ENCODE measurements at regions not wholly inside any gene's neighbourhood (a gene's known extent, or its start where the extent isn't known, plus 50 kb on each side); places are given as distances from the start of the nearest gene placed in this dataset.
"Not testable (repeated sequence)": the region's sequence is repeated elsewhere in the genome, so short reads cannot be mapped to it uniquely, and the experiment has no call there.

DNA sequence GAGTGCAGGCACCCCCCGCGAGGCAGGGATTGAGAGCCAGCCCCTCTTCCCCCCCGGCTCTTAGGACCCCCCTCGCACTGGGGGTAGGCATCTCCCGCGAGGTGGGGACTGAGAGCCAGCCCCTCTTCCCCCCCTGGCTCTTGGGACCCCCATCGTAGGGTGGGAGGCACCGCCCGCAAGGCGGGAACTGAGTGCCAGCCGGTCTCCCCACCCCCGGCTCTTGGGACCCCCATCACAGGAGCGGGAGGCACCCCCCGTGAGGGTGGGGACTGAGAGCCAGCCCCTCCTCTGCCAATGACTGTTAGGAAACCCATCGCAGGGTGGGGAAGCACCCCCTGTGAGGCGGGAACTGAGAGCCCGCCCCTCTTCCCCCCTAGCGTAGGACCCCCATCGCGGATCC, 363.4 kb upstream of the SPRY2 start:
- no peak overlapping the region for H3K27ac ChIP-seq (ENCODE audit: low read depth in 1 of 2, low read length in 2 of 2)

DNA sequence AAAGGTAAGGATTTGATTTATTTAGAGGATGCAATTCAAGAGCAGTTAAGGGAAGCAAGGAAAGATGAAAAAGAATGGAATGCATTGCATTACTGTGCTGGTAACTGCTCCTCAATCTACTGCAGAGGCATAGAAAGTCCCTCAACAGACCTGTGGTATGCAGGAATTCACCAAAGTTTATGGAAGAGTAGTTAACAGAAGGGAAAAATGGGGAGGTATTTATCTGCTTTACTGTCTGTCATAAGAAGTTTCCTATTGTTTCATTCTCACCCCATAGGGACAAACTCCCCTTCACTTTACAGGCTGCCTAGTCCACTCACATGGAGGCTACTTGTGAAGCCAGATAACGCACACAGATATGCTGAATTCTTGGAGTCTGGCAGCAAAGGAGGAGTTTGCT, 354.9 kb upstream of the SPRY2 start:
- intact Hi-C loops (cut with micrococcal nuclease): no loop called here
- no peak overlapping the region for H3K27ac ChIP-seq (ENCODE audit: low read depth in 1 of 2, low read length in 2 of 2)
- H4K20me1 ChIP-seq (ENCODE audit: insufficient read depth, low read length): no peaks in the 10 kb centered on the region
- no peak overlapping the region for H3K4me2 ChIP-seq (replicated peaks; ENCODE audit: extremely low read depth, low read length, poor library complexity, severe bottlenecking)
- Mint-ChIP-seq H3K4me1 (no peaks in the 10 kb centered on the region), H3K4me3 (no peak overlapping the region), H3K27me3 (ENCODE audit: low read depth in 3 of 3) (peaks cover 0 to 2% (median 1%) of the 10 kb centered on the region in 3 donors), H3K36me3 (no peaks in the 10 kb centered on the region), H3K27ac (no peak overlapping the region), H3K9me3 (peaks cover 3 to 16% (median 10%) of the 10 kb centered on the region in 7 donors)
- no peaks in the 10 kb centered on the region for H3K36me3 ChIP-seq (replicated peaks in 1 of 2; ENCODE audit: control insufficient read depth in 1 of 2, insufficient read depth in 2 of 2, low read length in 2 of 2)
- H3K79me2 ChIP-seq (ENCODE audit: insufficient read depth, low read length): no peaks in the 10 kb centered on the region
- WGBS (ENCODE audit: insufficient coverage): no CpG with 5 or more reads among the region's 1 CpG
- no peaks in the 10 kb centered on the region for H3K4me1 ChIP-seq (ENCODE audit: control insufficient read depth in 1 of 2, insufficient read depth in 2 of 2, low read length in 2 of 2)
- TF ChIP-seq, protein P1, sequence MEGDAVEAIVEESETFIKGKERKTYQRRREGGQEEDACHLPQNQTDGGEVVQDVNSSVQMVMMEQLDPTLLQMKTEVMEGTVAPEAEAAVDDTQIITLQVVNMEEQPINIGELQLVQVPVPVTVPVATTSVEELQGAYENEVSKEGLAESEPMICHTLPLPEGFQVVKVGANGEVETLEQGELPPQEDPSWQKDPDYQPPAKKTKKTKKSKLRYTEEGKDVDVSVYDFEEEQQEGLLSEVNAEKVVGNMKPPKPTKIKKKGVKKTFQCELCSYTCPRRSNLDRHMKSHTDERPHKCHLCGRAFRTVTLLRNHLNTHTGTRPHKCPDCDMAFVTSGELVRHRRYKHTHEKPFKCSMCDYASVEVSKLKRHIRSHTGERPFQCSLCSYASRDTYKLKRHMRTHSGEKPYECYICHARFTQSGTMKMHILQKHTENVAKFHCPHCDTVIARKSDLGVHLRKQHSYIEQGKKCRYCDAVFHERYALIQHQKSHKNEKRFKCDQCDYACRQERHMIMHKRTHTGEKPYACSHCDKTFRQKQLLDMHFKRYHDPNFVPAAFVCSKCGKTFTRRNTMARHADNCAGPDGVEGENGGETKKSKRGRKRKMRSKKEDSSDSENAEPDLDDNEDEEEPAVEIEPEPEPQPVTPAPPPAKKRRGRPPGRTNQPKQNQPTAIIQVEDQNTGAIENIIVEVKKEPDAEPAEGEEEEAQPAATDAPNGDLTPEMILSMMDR (IDR thresholded peaks at IDR 0.05): no peak
- no peak overlapping the region for H3K4me3 ChIP-seq (replicated peaks in 1 of 3; ENCODE audit: low read depth in 2 of 3, low read length in 3 of 3)
- no peaks in the 10 kb centered on the region for H3K9me3 ChIP-seq (replicated peaks in 1 of 2; ENCODE audit: control insufficient read depth in 1 of 2, insufficient read depth in 1 of 2, low read length in 2 of 2)
- H3K27me3 ChIP-seq (ENCODE audit: control insufficient read depth in 2 of 2, insufficient read depth in 2 of 2, low read length in 2 of 2): no peaks in the 10 kb centered on the region
- H2AFZ ChIP-seq (ENCODE audit: insufficient read depth, low read depth, low read length, poor library complexity, severe bottlenecking): no peak overlapping the region
- no peak overlapping the region for H3K9ac ChIP-seq (ENCODE audit: insufficient read depth, low read length, poor library complexity, severe bottlenecking)
- DNase-seq: no peak

More for the DNA sequence above, 363.4 kb upstream of the SPRY2 start:
- Histone ChIP-seq H3K4me2 (replicated peaks; ENCODE audit: extremely low read depth, low read length, poor library complexity, severe bottlenecking) (no peak overlapping the region), H3K9ac (ENCODE audit: insufficient read depth, low read length, poor library complexity, severe bottlenecking) (no peak overlapping the region), H3K36me3 (replicated peaks in 1 of 2; ENCODE audit: control insufficient read depth in 1 of 2, insufficient read depth in 2 of 2, low read length in 2 of 2) (no peaks in the 10 kb centered on the region), H3K27me3 (ENCODE audit: control insufficient read depth in 2 of 2, insufficient read depth in 2 of 2, low read length in 2 of 2) (no peaks in the 10 kb centered on the region), H3K9me3 (replicated peaks in 1 of 2; ENCODE audit: control insufficient read depth in 1 of 2, insufficient read depth in 1 of 2, low read length in 2 of 2) (peaks cover 24 to 43% of the 10 kb centered on the region in 2 donors), H4K20me1 (ENCODE audit: insufficient read depth, low read length) (no peaks in the 10 kb centered on the region), H3K4me3 (replicated peaks in 1 of 3; ENCODE audit: low read depth in 2 of 3, low read length in 3 of 3) (no peak overlapping the region), H2AFZ (ENCODE audit: insufficient read depth, low read depth, low read length, poor library complexity, severe bottlenecking) (no peak overlapping the region), H3K4me1 (ENCODE audit: control insufficient read depth in 1 of 2, insufficient read depth in 2 of 2, low read length in 2 of 2) (no peaks in the 10 kb centered on the region), H3K79me2 (ENCODE audit: insufficient read depth, low read length) (no peaks in the 10 kb centered on the region)
- Mint-ChIP-seq H3K36me3 (no peaks in the 10 kb centered on the region), H3K27ac (no peak overlapping the region), H3K4me3 (no peak overlapping the region), H3K9me3 (peaks cover 24 to 50% (median 33%) of the 10 kb centered on the region in 7 donors), H3K27me3 (ENCODE audit: low read depth in 3 of 3) (no peaks in the 10 kb centered on the region), H3K4me1 (no peaks in the 10 kb centered on the region)
- TF ChIP-seq, protein P1 (IDR thresholded peaks at IDR 0.05): no peak
- 100% methylated on average over 2 of the region's 20 CpGs for WGBS (ENCODE audit: insufficient coverage)
- DNase-seq: no peak
- intact Hi-C loops (cut with micrococcal nuclease): no loop called here

DNA sequence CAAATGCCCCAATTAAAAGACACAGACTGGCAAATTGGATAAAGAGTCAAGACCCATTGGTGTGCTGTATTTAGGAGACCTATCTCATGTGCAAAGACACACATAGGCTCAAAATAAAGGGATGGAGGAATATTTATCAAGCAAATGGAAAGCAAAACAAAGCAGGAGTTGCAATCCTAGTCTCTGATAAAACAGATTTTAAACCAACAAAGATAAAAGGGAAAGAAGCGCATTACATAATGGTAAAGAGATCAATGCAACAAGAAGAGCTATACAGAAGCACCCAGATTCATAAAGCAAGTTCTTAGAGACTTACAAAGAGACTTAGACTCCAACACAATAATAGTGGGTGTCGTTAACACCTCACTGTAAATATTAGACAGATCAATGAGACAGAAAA, 350.9 kb upstream of the SPRY2 start:
- H3K27me3 ChIP-seq (ENCODE audit: control insufficient read depth in 2 of 2, insufficient read depth in 2 of 2, low read length in 2 of 2); H3K27ac ChIP-seq (ENCODE audit: low read depth in 1 of 2, low read length in 2 of 2); intact Hi-C loops (cut with micrococcal nuclease); H3K27me3 Mint-ChIP-seq (ENCODE audit: low read depth in 3 of 3); H3K27ac Mint-ChIP-seq; H4K20me1 ChIP-seq (ENCODE audit: insufficient read depth, low read length); H3K36me3 ChIP-seq (replicated peaks in 1 of 2; ENCODE audit: control insufficient read depth in 1 of 2, insufficient read depth in 2 of 2, low read length in 2 of 2); H3K4me2 ChIP-seq (replicated peaks; ENCODE audit: extremely low read depth, low read length, poor library complexity, severe bottlenecking); H3K36me3 Mint-ChIP-seq; H3K4me1 ChIP-seq (ENCODE audit: control insufficient read depth in 1 of 2, insufficient read depth in 2 of 2, low read length in 2 of 2); H3K4me1 Mint-ChIP-seq; H3K9ac ChIP-seq (ENCODE audit: insufficient read depth, low read length, poor library complexity, severe bottlenecking); H2AFZ ChIP-seq (ENCODE audit: insufficient read depth, low read depth, low read length, poor library complexity, severe bottlenecking); H3K79me2 ChIP-seq (ENCODE audit: insufficient read depth, low read length); H3K4me3 Mint-ChIP-seq; H3K4me3 ChIP-seq (replicated peaks in 1 of 3; ENCODE audit: low read depth in 2 of 3, low read length in 3 of 3); DNase-seq: not testable (repeated sequence)
- H3K9me3 ChIP-seq (replicated peaks in 1 of 2; ENCODE audit: control insufficient read depth in 1 of 2, insufficient read depth in 1 of 2, low read length in 2 of 2): peaks cover 5 to 13% of the 10 kb centered on the region in 2 donors
- WGBS (ENCODE audit: insufficient coverage): no CpG with 5 or more reads among the region's 2 CpGs
- peaks cover 2 to 25% (median 14%) of the 10 kb centered on the region in 7 donors for H3K9me3 Mint-ChIP-seq

Data from CD14-positive monocyte (primary cell).